NCI-H82 treated with DMSO at 0.1 percent for 48 hours (cell line): ENCODE measurements at regions not wholly inside any gene's neighbourhood (a gene's known extent, or its start where the extent isn't known, plus 50 kb on each side); places are given as distances from the start of the nearest gene placed in this dataset.

Experiments used
- DNase-seq: peaks from one replicate; lab custom pipeline; 2025; ENCODE audit not compliant: unreplicated experiment; lab: John Stamatoyannopoulos, UW

DNA sequence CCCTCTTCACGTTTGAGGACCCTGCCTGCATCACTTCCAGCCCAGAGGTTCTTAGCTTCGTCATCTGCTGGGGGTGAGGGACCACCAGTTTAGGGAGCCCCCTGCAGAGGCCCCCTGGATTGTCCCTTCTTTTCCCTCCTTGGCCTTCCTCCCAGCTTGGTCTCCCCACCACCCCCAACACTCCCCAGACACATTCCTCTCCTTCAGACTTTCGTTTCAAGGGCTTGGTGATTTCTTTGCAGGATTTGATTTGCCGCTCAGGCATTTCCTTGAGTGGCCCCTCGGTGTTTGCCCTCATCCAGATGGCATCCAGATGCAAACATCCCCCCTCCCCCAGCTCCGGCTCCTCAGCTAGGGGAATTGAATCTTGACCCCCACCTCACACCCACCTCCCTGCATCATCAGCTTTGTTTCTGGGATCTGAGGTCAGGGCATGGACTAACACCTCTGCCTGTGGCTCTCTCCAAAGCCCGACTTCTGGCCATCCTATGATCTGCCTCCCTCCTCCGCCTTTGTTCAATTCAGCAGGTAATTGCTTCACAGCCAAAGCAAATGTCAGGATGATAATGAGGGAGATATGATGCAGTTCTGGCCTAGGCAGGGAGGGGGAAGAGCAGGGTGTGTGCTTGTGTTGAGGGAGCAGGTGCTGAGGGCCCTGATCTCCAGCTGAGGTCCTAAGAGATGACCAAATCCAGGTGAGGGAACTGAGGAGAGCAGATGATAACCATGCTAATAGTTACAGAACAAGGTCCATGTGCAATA, 141.5 kb downstream of the VEGFA start:
- DNase-seq: no peak

DNA sequence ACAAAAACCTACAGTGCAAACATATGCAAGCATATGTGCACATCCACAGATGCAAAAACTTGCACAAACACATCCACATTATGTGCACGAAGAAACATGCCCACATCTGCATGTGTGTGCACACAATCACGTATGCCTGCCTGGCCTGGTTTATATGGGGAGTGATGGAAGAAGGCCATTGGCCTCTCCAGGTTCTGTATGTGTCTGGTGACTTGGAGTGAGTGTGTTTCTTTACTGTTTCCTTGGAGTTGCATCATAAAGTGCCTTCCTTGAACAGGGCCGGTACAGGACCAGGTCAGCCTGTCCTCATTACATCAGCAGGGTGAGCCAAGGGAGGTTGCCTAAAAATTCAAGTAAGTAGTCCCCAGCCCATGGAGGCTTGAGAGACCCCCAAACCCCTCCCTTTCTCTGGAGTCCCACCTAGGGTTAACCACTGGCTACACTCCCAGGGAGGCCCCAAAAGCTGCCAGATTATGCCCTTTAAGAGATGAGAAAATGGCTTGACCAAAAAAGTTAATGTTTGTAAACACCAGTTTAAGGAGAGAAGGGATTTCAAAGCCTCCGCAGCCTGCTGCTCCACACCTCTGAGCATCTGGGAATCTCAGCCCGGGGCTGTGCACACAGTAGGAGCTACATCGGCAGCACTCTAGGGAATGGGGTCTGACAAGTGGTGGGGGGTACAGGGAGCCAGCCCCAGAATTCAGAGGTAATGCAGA, 140.8 kb downstream of the VEGFA start:
- DNase-seq: no peak

DNA sequence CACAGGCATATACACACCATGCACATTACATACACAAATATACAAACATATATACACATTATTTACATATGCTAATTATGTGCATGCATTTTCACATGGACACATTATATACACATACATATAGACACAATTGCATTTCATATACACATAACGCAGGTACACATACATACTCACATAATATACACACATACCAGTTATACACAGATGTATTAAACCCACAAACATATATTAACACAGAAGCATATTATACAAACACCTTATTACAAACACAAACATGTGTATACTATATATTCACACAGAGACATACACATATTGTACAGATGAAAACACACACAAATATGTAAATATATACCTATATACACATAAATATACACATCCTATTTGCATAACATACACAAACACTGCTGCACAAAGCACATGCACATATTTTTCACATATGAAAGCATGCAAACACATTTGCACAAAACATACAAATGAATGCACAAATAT, 140.2 kb downstream of the VEGFA start:
- no peak for DNase-seq

DNA sequence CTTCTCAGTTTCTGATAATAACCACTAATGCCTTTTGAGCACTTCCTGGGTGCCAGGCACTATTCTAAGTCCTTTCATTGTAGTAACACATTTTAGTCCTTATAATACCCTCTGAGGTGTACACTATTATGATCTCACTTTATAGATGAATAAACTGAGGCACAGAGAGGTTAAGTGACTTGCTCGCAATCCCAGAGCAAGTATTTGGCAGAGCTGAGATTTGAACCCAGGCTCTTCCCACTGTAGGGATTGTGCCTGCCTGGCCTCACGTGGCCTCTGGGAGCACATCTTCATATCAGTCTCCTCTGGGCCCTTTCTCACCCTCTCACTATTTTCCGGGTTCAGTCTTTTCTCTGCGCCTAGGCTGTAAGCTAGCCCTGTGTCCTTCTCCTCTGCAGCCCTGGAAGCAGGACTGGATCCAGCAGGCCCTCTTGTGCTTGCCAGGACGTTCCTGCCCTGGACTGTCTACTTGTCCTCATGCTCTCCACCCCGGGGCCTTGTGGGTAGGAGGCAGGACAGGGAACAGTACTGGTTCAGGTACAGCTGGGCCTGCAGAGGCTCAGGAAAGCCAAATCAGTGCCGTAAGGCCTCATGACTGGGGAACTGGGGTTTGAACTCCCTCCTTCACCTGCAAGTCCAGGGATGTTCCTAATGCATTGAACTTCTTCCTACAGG, 139.6 kb downstream of the VEGFA start:
- no peak for DNase-seq

DNA sequence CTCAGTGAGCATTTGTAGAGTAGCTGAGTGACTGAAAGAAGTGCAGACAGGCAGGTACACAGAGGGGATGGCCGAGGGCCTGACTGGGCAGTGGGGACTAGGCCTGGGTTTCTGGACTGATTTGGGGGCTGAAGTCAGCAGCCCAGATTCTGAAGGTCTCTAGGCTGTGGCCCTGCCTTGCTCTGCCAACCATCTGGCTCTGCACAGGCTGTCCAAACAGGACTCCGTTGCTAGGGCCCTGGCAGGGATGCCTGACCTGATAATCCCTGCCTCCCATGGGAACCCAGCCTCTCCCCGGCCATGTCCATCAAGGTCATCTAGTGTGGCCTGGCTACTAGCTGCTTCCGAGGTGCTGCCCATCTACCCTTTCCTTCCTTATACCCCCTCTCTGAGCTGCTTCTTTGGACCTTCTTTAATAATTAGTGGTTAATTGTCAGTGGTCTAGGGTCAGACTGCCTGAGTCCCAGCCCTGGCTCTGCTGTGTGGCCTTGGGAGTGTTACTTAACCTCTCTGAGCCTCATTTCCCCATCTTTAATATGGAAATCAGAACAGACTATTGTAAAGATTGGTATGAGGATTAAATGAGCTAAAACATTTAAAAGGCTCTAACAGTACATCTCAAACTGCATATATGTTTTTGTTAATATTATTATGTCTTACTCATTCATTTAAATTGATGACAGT, 137.9 kb downstream of the VEGFA start:
- no peak for DNase-seq

DNA sequence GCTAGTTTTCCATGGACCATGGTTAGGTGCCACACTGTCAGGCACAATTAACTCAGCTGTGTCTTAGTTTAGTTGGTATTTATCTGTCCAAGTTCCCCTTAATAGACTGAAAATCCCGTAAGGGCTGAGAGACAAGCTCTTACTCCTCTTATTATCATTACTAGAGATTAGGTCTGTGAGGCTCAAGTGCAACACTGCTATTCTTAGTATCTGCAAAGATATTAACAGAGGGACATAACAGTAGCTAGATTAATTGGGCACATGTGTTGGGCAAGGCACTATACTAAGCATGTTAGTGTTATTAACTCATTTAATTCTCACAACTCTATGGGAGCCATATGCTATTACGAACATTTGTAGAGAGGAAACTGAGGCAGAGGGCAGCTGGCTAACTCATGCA, 137.3 kb downstream of the VEGFA start:
- peak; percentile 12 for DNase-seq

DNA sequence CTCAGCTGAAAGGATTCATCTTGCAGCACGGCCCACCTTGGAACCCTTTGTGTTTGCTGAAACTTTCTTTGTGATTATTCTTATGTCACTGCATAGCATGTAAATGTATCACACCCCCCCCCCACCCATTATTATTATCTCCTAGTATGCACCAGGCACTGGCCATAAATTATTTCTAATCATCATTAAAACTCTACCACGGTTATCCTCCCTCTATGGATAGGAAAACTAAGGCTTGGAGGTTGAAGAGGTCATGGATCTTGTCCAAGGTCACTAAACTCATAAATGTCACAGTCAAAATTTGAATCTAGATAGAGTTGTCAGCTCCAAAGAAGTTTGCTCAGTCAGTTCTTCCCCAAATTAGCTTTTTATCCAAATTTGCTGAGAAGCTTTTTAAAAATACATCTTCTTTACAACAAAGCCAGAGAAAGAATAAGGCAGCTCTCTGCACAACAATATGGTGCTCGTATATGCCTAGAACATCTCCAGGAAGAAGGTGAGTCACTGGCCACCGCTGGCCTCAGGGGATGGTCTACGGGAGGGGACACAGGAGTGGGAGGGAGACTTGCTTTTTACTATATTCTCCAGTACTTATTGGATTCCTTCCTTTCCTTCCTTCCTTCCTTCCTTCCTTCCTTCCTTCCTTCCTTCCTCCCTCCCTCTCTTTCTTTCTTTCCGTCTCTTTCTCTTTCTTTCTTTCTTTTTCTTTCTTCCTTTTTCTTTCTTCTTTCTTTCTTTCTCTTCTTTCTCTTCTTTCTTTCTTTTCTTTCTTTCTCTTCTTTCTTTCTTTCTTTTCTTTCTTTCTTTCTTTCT, 134.5 kb downstream of the VEGFA start:
- DNase-seq: no peak

DNA sequence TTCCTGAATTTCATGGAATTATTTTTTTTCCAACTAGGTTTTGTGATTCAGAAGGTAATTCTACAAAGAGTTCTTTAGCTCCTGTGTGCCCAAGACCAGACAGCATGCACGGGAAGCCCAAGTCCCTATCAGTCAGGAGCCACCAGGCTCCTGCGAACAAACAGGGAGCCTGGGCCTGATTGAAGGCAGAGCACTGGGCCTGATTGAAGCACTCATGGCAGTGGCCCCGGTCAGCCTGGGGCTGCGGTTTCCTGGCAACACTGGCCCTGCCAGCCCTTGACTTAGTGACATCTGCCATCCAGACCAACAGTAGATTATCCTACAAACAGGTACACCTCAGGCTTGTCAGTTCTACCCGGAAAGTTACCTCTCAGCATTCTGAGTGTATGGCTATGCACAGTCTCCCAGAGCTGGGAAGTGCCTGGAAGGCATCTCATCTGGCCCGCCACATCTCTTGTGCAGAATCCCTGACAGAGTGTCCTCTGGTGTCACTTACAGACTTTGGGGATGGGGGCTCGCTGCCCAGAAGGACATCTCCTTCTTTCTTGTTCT, 133.8 kb downstream of the VEGFA start:
- no peak for DNase-seq

DNA sequence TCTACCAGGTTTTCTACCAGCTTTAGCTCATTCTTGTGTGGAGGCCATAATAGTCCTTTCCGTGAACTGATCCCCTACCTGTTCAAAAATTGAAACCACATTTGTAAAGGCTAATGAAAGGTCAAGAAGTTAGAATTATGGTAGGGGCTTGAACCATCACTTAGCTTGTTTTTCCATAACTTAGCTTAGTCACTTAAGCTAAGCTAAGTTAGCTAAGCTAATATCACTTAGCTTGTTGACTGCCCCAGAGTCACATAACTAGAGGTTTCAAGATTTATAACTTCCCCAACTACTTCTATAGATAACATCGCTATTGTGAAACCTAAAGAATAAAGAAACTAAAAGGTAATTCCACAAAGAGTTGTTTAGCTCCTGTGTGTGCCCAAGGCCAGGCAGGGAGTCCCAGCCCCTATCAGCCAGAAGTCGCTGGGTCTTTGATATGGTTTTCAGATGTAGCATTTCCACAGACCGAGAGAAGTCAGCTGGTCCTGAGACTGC, 131.8 kb downstream of the VEGFA start:
- no peak for DNase-seq

DNA sequence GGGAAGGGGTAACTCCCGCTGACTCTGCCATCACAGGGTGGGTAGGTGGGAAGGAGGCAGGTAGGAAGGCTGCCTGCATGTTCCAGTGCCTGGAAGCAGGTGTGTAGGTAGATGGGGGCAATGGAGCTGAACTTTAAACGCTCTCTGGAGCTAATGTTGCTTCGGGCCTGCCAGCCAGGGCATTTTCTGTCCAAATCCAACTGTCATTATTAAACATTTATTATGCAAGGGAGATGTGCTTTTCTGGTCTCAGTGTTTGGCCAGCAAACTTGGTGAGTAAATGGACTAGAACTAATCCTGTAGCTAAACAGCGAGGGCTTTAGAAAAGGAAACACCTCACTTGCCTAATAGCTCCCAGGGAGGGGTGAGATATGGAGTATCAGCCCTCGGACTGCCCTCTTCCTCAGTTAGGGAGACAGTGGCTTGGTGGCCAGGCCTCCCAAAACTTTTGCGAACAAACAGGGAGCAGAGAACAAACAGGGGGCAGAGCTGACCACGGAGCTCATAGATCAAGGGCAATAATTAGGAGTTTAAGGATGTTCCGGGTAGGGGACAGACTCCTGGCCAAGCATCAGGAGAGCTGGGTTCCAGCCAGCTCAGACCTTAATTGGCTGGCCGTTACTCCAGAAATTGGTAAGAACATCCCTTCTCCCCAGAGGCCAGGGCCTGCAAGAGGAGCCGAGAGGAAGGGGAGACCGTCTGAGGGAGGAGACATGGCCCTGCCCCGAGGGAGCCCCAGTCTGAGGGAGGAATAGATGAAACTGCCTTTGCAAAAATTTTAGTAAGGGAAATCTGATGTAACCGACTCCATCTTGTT, 131.1 kb downstream of the VEGFA start:
- DNase-seq: peak; percentile 11

DNA sequence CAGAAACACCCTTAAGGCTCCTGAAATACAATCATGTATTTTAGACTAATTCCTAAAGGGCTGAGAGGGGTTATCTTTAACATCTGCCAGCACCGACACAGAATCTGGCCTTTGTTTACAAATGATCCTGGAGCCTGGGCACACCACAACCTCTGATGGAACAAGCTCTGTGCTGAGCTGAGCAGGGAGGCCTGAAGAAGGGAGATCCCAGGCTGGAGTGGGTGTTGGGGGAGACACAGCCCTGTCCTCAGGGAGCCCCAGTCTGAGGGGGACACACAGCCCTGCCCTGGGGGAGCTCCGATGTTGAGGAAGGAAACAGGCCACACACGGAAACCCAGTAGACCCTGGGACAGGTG, 130.5 kb downstream of the VEGFA start:
- DNase-seq: no peak

DNA sequence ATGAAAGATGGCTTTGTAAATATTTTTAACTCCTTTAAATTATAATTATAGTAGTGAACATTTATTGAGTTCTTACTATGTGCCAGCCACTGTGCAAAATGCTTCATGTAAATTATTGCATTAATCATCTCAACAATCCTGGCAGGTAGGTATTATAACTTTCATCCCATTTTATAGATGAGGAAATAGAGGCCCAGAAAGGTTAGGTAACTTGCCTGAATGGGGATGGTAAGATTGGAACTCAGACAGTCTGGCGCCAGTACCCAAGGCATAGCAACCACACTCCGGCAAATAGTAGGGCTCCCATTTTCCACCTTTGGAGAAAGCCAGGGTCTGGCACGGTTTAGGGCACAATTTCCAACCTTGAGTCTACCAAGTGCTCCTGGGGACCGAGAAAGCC, 129.8 kb downstream of the VEGFA start:
- DNase-seq: no peak

DNA sequence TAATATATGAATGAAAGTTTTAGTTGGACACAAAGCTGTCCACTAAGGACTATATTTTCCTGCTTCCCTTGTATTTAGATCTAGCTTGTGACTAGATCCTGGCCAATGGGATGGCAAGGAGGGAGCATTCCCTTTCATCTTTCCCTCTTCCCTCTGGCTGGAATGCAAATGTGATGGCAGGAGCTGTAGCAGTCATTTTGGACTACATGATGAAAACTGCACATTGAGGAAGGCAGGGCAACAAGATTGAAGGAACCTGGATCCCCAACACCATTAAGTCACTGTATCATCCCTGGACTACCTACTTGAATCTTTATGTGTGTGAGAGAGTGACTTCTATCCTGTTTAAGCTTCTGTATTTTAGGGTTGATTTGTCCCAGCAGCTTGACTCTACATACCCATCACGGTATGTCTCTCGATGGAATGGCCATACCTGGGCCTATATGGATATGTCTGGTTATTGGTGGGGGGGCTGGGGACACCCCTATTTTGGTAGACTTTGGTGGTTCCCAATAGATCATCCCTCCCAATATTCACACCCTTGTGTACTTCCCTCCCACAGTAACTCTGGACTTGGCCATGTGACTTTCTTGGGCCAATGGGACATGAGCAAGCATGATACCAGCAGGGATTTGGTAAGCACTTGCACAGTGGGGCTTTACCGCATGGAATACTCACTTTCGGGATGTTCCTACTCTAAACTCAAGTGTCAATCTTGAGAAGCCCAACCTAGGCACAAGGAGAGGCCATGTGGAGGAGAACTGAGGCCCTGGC, 128.5 kb downstream of the VEGFA start:
- no peak for DNase-seq

DNA sequence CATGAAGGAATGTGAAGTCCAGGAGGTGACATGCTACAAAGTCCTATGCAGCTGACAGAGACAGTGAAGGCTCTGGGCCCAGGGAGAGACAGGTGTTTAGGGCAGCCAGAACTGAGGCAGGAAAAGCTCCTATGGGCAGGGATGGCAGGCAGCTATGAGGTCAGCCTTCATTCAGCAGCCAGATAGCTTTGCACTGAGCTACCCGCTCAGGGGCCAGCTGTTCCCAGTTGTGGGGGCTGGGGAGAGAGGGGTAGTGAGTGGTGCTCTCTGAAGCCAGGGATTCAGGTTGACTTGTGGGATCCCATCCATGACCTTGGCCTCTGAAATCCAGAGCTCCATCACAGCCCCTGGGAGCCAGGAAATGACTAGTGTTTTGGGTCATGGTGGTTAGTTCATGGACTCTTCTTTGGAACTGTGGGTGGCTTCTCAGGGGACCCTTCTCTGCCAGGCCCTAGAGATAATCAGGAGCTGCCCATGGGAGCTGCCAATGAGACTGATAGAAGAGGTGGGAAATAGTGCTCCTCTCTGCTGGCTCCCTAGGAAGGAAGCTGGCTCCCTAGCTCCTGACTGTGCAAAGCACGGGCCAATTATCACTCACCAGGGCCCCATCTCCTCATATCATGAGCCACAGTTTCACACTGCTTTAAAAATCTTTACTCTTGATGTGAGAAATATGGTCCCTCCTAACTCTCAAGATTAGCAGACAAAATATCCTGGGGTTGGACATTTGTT, 127.7 kb downstream of the VEGFA start:
- DNase-seq: no peak

DNA sequence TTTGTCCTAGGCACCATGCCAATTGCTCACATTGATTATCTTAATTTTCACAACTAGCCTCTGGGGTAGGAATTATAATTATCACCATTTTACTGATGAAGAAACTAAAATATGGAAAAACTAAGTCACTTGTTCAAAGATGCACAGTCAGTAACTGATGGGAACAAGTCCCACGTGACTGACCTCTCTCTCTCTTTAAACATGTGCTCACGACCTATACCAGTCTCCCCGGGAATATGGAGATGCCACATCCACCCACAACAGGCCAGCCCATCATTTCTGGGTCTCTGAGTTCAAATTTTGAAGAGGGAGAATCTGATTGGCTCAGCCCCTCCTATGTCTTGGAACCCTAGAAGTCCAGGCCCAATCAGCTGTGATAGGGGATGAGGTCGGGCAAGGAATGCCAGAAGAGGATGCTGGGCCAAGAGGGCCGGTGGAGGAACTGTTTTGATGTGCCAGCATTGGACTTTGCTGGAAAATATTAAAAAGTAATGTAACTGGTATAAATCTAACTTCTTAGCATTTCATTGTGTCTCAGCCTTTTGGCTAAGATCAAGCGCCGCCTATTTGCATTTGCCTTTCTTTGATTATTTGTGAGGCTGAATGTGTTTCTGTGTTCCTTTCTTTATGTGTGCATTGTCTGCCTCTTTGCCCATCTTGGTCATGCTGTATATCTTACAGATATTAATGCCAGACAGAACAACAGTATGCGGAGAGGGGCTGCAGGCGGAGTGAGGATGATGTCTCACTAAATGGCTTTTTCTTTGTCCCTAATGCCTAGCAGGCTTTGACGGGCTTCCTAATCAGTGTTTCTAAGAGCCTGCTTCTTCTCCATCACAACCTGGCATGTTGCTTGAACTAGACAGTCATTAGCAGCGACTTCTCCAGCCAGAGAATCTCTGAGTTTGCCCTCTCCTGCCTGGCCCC, 126.6 kb downstream of the VEGFA start:
- no peak for DNase-seq

DNA sequence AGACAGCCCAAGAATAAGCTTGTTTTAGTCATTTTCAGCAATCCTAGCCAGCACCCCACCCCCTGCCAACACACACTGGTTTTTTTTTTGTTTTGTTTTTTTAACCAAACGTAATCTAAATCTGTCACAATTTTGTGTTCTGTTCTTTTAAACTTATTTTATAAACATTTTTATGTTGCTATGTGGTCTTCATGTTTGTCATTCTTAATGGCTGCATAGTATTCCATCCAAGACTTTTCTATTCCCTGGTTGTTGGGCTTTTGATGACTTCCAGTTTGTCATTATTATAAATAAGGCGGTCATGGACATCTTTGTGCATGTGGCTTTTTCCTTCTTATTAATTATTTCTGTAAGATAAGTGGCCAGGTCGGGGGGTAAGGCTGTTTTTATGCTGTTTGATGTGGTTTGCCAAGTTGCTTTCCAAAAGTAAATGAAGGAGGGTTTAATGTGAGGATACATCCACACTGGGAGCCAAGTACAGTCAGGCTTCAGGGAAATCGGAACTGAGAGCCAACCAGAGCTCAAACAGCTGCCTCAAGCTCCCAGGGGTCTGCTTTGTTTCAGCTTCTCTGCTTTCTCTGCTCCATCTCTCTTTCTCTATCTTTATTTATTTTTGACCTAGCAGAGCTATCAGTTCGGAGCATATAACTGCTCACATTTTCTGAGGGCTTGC, 125.8 kb downstream of the VEGFA start:
- no peak for DNase-seq
